Stimulated activated CD4-positive, alpha-beta T cell treated with anti-CD3 and anti-CD28 coated beads, Interleukin-12 subunit alpha, Interleukin-12 subunit beta, amount 100 ng/mL, for 4 hours (primary cell): ENCODE measurements at regions not wholly inside any gene's neighbourhood (a gene's known extent, or its start where the extent isn't known, plus 50 kb on each side); places are given as distances from the start of the nearest gene placed in this dataset.

Experiments used
- DNase-seq: peaks from one replicate; pipeline ENCODE4 v3.0.0-alpha.2; 2020

DNA sequence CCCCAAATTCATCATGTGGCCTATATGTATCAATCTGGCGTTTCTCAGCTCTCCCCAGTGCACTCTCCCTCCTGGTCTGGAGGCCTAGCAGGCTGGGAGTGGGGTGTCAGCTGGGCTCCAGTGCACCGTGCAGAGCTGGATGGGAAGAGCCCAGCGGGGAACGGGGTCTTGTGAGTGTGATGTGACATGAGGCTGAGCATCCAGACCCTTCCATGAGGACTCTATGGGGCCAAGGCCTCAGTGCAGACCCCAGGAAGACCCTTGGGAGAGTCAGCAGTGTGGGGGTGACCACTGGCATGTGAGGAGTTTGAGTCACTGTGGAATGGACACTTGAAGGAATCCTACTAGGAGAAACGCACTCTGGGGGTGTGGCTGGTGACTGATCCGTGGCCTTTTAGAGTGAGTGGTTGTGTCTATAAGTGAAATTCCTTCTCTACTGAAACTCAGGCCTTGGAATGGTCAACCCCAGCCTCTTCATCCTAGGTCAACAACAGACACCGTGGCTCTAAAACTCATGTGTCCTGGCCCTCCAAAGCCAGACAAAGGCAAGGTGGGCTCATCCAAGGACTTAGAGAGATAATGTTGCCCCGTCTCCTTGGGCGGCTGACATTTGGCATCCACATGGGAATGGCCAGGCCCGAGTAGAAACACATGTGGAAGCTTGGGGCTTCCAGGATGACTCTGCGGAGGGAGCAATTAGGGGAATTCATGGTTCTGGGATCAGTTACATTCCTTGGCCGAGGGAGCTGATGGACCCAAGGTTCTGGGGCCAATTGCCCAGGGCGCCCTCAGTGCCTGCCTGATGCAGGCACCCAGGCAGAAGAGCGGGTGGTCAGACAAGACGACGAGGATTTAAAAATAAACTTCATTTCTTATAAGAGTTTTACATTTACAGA lies 156.0 kb upstream of the TWIST2 start:
- no peak for DNase-seq

DNA sequence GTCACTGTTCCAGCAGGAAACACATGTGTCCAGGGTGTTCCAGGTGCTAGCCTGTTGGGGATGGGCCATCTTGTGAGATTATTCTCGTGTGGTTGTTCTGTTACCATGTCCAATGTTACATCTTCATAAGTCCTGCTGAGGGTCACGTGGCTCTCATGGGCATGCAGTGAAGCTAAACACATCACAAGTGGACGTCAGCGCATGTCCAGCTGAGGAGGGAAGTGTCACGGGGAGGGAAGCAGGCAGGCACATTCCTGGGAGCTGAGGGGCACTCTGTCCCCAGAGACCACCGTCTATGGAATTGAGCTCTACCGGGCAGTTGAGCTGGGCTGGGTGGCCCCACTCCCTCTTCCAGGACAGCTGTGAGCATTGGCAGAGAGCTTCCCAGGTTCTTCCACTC lies 155.3 kb upstream of the TWIST2 start:
- DNase-seq = no peak

- no peak for DNase-seq
These were observed 154.4 kb upstream of the TWIST2 start for GRCh38 chr2:238693337-238694093.

GRCh38 chr2:238694136-238694755 lies 153.6 kb upstream of the TWIST2 start:
- no peak for DNase-seq

DNA sequence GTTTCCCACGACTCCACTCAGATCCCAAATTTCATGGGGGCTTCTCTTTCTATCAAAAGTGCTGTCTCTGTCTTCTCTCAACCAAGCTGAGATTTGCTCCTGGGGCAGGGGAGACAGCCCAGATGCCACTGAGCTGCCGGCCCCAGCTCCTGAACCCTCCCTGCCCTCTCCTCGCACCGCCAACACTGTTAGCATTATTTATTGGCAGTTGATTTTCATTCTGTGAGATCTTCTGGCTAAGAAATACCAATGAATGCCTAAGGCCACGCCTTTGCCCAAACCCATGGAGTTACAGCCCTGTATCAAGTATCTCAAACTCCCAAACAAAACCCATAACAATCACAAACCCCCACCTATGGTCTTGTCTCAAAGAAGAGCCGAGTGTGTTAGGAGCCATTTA lies 153.0 kb upstream of the TWIST2 start:
- no peak for DNase-seq

DNA sequence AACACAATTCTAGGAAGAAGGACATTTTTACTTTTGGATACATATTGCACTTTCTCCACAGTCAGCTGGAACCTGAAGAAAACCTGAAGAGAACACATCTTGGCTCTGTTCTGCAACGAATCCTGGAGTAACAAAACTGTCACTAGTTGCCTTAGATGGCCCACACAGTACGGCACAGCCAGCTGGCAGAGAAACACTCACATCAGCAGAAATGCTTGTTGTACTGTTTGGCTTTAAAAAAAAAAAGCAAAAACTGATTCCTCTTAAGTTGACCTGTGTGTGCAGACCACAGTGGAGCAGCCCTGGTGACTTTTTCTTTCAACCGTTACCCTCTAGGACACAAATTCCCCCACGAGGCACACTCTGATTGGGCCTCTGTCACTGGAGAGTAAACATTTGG lies 152.3 kb upstream of the TWIST2 start:
- no peak for DNase-seq

DNA sequence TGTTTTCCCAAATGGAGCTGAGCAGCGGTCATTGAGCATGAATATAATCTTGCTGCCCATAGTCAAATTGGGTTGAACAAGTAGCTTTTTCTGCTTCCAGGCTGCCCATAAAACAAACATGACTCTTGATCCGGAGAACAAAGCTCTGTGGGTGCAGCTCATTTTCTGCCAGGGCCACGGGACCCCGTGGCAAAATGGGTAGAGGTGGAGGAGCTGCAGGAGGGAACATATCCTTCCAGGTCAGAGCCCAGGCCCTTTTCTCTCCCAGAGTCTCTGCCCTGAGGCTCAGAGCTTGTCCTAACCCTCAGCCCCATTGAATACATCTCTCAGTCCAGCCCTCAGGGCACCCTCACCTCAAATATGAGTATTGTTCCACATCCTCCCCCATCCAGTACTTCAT lies 151.6 kb upstream of the TWIST2 start:
- DNase-seq = no peak

DNA sequence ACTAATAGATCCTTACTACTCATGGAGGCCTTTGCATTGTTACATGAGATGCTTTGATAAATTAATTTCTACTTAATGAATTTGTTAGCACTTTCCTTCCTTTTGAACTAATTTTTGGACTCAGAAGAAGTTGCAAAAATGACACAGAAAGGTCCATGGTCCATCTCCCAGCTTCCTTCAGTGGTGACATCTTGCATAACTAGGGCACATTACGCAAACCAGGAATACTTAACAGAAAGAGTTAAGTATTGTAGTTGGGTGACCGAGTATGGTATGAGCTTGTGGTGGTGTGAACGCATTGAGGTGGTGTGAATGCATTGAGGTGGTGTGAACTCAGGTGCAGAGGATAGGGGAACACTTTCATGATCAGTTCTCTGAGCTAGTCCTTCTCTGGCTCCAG lies 151.1 kb upstream of the TWIST2 start:
- DNase-seq = no peak

DNA sequence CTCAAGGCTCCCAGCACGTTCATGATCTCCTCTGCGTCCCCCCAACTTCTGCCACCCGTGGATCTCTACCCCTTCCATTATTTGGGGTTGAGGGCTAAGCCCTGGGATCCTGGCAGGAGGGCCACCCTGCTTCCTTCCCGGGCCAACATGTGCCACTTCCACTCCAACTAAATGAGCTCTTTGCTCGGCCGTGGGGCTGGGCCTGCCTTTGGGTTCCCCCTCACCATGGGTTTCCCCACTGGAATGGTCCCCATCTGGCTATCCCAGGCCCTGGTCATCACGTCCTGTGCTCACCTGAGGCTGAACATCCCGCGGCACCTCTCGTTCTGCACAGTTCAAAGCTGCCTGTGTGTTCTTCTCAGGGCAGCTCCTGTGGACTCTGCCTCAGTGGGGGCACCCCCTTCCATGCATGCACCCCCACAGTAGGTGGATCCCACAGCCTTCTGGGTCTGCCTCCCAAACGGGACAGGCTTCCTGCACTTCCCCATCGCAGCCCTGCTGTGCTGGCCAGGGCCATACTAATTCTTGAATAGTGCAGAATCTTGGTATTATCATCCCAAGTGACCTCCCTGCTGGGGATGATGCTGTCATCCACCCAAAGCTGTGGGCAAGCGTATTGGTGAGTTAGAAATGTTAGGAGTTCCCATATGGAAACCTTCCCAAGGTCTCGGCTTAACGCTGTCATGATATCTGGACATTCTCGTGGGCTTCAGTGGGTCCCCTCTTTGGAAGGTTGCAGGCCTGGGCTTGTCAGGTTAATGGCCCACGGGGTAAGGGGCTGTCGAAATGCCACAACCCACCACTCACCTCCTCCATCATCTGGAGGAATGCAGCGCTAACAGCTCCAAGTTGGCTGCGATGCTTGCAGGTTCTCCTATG lies 150.5 kb upstream of the TWIST2 start:
- DNase-seq = no peak

DNA sequence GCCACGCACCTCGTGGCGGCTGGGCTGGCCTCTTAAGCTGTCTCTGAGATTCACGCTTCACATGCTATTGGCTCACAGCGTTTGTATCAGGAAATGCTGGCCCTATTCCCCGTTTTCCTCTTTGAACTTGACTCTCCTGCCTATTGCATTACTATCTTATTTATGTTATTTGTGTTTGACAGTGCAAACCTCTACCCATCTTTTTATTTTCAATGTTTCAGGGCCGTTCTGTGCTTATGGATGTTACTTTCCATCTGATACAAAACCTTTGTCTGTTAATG lies 149.9 kb upstream of the TWIST2 start:
- no peak for DNase-seq

- DNase-seq = no peak
These were observed 149.2 kb upstream of the TWIST2 start for GRCh38 chr2:238698451-238699306.

- DNase-seq = no peak
These were observed 148.4 kb upstream of the TWIST2 start for GRCh38 chr2:238699307-238700116.

DNA sequence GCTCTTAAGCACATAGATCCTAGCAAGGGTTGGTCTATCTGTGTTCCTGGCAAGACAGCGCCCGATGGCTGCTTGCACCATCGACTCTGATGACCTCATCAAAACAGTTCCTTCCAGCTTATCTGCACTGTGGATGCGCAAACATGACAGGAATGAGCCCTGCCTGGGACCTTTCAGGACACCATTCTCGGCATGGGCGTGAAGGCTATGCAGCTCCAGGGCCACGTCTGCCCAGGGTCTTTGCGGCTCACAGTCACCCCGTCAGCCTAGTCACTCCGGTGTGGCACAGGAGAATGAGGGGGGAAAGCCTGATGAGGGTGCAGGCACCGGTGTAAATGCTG lies 147.8 kb upstream of the TWIST2 start:
- no peak for DNase-seq

- no peak for DNase-seq
These were observed 147.2 kb upstream of the TWIST2 start for GRCh38 chr2:238700506-238701340.

GRCh38 chr2:238701341-238702206 lies 146.3 kb upstream of the TWIST2 start:
- no peak for DNase-seq

DNA sequence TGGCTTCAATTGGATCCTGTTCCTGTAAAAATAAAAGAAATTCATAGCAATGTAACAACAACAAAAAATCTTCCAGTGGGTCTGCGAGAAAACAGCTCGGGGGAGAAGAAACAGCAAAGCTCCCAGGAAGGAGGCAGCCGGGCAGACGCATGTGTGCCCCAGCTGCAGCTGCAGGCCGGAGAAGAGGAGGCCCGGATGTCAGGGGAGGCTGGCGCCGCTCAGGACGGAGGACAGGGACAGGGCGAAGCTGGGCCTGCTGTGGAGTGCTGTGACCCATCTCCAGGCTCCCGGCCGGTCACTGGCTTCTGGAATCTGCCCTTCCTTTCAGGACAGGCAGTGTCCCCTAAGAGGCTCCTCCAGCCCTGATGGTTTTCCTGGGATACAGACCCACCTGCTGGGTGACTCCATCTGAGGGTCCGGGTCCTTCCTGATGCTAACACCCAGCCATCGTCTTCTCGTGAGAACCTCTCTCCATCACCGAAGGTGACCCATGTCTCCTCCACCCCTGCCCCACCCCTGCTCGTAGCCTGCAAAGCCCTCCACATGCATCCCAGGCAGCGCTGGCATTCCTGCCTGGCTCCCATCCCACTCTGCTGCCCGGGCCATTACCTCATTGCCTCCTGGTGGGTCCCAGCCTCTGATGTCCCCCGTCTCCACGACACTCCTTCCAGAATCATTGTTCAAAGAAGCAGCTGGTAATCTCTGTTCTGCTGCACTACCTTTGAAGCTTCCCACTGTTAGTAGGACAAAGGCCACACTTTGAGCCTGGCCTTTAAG lies 145.4 kb upstream of the TWIST2 start:
- no peak for DNase-seq

- no peak for DNase-seq
These were observed 144.9 kb upstream of the TWIST2 start for GRCh38 chr2:238703053-238703415.

- DNase-seq = no peak
These were observed 144.4 kb upstream of the TWIST2 start for GRCh38 chr2:238703436-238703835.
